T-cell (primary cell): ENCODE measurements at regions not wholly inside any gene's neighbourhood (a gene's known extent, or its start where the extent isn't known, plus 50 kb on each side); places are given as distances from the start of the nearest gene placed in this dataset.

Experiments
- ATAC-seq, 4 experiments: fragments of 200-7000 bp in 3 of 4; fragments of 150-1000 bp in 1 of 4; cut with Tn5 transposase; replicated peaks in 1 of 4; 1 replicate in 3 of 4; 2 replicates in 1 of 4; pipeline ENCODE4 v1.10.0; 2021; ENCODE audit warnings: moderate library complexity in 3 of 4, mild to moderate bottlenecking in 2 of 4, moderate number of reproducible peaks in 1 of 4
- CTCF ChIA-PET, 2 donors: fragments of 300-600 bp; sonication (Branson Sonifier 250); formaldehyde crosslinking; loops; one replicate each; lab custom pipeline; 2022; ENCODE audit warnings: antibody characterized with exemption in 2 of 2; lab: Charles Lee
- POLR2A ChIA-PET, 2 donors: fragments of 300-600 bp; sonication (Branson Sonifier 250); formaldehyde crosslinking; loops; one replicate each; lab custom pipeline; 2022; ENCODE audit warnings: antibody characterized with exemption in 2 of 2; lab: Charles Lee
- DNase-seq, 35 experiments: peaks; one replicate each; pipeline versions ENCODE4 v3.0.0 to v3.0.0-alpha.2; 2013 to 2023
- H3K27ac ChIP-seq: one replicate; pipeline ENCODE4 v1.5.1; 2013; ENCODE audit warnings: low read length
- H3K27me3 ChIP-seq, 2 experiments: replicated peaks in 1 of 2; 1 replicate in 1 of 2; 2 replicates in 1 of 2; pipeline versions ENCODE4 v1.6.1 to v1.7.0; 2013; ENCODE audit warnings: low read length in 1 of 2, mixed read lengths in 1 of 2; ENCODE audit not compliant: control insufficient read depth in 2 of 2, insufficient read depth in 2 of 2; ENCODE audit errors: extremely low read depth in 1 of 2
- H3K36me3 ChIP-seq, 2 donors: 1 replicate in 1 of 2; 2 replicates in 1 of 2; pipeline versions ENCODE4 v1.6.1 to v1.7.0; 2013; ENCODE audit warnings: low read length in 1 of 2; ENCODE audit not compliant: control insufficient read depth in 2 of 2, insufficient read depth in 1 of 2; ENCODE audit errors: extremely low read depth in 1 of 2
- H3K4me1 ChIP-seq, 2 experiments: 1 replicate in 1 of 2; 2 replicates in 1 of 2; pipeline versions ENCODE4 v1.6.1 to v1.7.0; 2013; ENCODE audit warnings: low read length in 2 of 2, mixed read lengths in 1 of 2; ENCODE audit not compliant: insufficient read depth in 2 of 2, control insufficient read depth in 1 of 2; ENCODE audit errors: extremely low read depth in 1 of 2
- H3K4me3 ChIP-seq, 2 donors: 1 replicate in 1 of 2; 2 replicates in 1 of 2; pipeline versions ENCODE4 v1.5.1 to v1.7.0; 2013; ENCODE audit warnings: mild to moderate bottlenecking in 2 of 2, low read length in 1 of 2, moderate library complexity in 1 of 2; ENCODE audit not compliant: control insufficient read depth in 1 of 2; ENCODE audit errors: extremely low read depth in 1 of 2
- H3K9me3 ChIP-seq: 2 replicates; pipeline ENCODE4 v1.7.0; 2013
- H3K27ac Mint-ChIP-seq, 2 donors: one replicate each; pipeline ENCODE4 v1.8.0; 2020 to 2021; ENCODE audit warnings: mild to moderate bottlenecking in 2 of 2, mixed read lengths in 2 of 2
- H3K27me3 Mint-ChIP-seq, 2 donors: one replicate each; pipeline ENCODE4 v1.8.0; 2021 to 2022; ENCODE audit warnings: mixed read lengths in 2 of 2
- H3K36me3 Mint-ChIP-seq: one replicate; pipeline ENCODE4 v1.8.0; 2021; ENCODE audit warnings: mixed read lengths
- H3K4me1 Mint-ChIP-seq, 3 donors: one replicate each; pipeline ENCODE4 v1.8.0; 2020 to 2022; ENCODE audit warnings: mixed read lengths in 3 of 3, mild to moderate bottlenecking in 1 of 3
- H3K4me3 Mint-ChIP-seq, 3 donors: one replicate each; pipeline ENCODE4 v1.8.0; 2020 to 2022; ENCODE audit warnings: mild to moderate bottlenecking in 3 of 3, mixed read lengths in 3 of 3, moderate library complexity in 3 of 3
- H3K9me3 Mint-ChIP-seq, 3 donors: one replicate each; pipeline ENCODE4 v1.8.0; 2020 to 2022; ENCODE audit warnings: mixed read lengths in 3 of 3
- WGBS: methylation state at CpG from one replicate; pipeline ENCODE4 v1.1.5; 2013; ENCODE audit warnings: missing lambda C conversion rate; ENCODE audit not compliant: insufficient coverage; 5-methylcytosine and 5-hydroxymethylcytosine counted together

DNA sequence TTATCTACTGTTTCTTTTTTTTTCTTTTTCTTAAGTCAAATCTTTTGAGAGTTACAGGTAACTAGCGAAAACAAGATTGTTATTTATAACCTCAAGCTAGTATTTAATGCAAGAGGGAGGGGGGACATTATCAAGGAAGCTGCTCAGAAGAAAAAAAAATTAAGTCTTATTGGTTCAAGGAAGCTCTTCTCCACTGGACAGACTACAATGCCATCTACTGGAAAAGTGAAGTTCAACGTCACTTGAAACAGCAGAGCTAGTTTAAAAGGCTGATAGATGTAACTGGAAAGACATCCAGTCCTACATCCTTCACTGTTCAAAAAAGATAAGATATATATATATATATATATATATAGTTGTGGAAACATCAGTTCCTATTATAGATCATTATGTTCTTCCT lies 418.0 kb upstream of the PSMD7 start:
- peak in 1 of 35 experiments; percentile 10 for DNase-seq
- Histone ChIP-seq H3K4me1 (no peaks in the 10 kb centered on the region), H3K9me3 (no peaks in the 10 kb centered on the region), H3K27ac (no peak overlapping the region), H3K27me3 (no peaks in the 10 kb centered on the region), H3K4me3 (no peak overlapping the region), H3K36me3 (no peaks in the 10 kb centered on the region)
- ATAC-seq = no peak
- no CpG with 5 or more reads among the region's 2 CpGs for WGBS
- POLR2A ChIA-PET = no interaction called here
- Mint-ChIP-seq H3K4me3 (no peak overlapping the region), H3K27me3 (peaks cover 0 to 2% of the 10 kb centered on the region in 2 donors), H3K36me3 (no peaks in the 10 kb centered on the region), H3K9me3 (no peaks in the 10 kb centered on the region), H3K27ac (no peak overlapping the region), H3K4me1 (no peaks in the 10 kb centered on the region)
- CTCF ChIA-PET = interaction anchor here in 1 of 2 donors (0.7 kb wide), 4 partner anchors 16 to 1215 kb away, joined by 3 to 8 read pairs (median 6); no protein-coding TSS in a partner anchor

DNA sequence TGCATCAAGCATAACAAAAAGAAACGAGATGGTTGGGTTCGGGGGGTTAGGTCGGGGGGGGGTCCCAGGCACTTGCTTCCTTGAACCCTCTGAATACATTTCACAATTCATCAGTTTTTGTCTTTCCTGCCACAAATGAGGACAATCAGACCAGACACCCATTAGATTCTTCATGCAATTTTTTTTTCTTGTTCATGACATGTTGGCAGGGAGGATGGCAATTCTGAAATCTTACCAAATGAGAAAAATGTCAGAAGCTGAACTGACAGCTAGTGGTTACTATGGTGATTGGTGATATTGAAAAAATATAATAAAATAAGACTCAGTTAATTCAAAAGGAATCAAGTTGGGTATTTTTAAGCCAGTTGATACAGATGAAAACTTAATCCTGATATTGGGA lies 419.5 kb upstream of the PSMD7 start:
- no CpG with 5 or more reads among the region's 3 CpGs for WGBS
- no peak overlapping the region for H3K27ac Mint-ChIP-seq
- H3K9me3 ChIP-seq = no peaks in the 10 kb centered on the region
- no peak overlapping the region for H3K4me3 ChIP-seq
- no peak for ATAC-seq
- no peak for DNase-seq
- H3K36me3 ChIP-seq = no peaks in the 10 kb centered on the region
- H3K9me3 Mint-ChIP-seq = no peaks in the 10 kb centered on the region
- H3K4me1 ChIP-seq = no peaks in the 10 kb centered on the region
- no peaks in the 10 kb centered on the region for H3K36me3 Mint-ChIP-seq
- ChIA-PET POLR2A (no interaction called here), CTCF (no interaction called here)
- H3K27me3 Mint-ChIP-seq = peaks cover 0 to 2% of the 10 kb centered on the region in 2 donors
- no peak overlapping the region for H3K4me3 Mint-ChIP-seq
- no peaks in the 10 kb centered on the region for H3K4me1 Mint-ChIP-seq
- no peak overlapping the region for H3K27ac ChIP-seq
- H3K27me3 ChIP-seq = no peaks in the 10 kb centered on the region

DNA sequence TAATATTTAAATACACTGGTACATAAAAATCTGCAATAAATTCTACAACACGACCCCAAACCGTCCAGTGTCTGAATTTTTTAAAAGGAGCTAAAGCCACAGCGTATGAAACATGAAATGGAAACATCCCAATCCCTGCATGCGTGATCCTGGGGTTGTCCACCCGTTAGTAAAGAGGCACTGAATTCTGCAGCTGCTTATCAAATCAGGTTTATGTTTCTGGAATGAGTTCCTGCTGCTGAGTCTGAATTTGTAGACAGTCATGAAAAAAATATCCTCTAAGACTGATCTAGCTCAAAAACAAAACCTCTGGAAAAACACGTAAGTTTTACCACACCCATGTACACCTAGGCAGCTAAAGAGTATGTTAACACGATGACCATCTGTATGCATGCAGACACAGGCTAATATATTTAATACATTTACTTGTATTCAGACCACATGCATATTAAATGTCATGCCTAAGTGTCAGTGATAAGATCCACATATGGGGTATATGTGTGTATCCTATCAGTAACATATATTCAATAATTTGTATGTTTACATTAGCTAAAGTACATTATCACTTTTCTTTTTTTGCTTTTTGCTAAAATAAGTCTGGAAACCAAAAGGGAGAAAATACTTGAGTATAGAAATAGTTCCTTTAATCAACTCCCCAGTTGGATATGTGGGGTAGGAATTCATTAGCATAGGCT lies 420.5 kb upstream of the PSMD7 start:
- no peak for ATAC-seq
- 80% methylated on average over 1 of the region's 7 CpGs for WGBS
- Histone ChIP-seq H3K9me3 (no peaks in the 10 kb centered on the region), H3K27me3 (no peaks in the 10 kb centered on the region), H3K36me3 (no peaks in the 10 kb centered on the region), H3K27ac (no peak overlapping the region), H3K4me1 (no peaks in the 10 kb centered on the region), H3K4me3 (no peak overlapping the region)
- Mint-ChIP-seq H3K9me3 (no peaks in the 10 kb centered on the region), H3K4me3 (no peak overlapping the region), H3K27ac (no peak overlapping the region), H3K27me3 (peaks cover 0 to 2% of the 10 kb centered on the region in 2 donors), H3K36me3 (no peaks in the 10 kb centered on the region), H3K4me1 (no peaks in the 10 kb centered on the region)
- ChIA-PET POLR2A (no interaction called here), CTCF (no interaction called here)
- no peak for DNase-seq

DNA sequence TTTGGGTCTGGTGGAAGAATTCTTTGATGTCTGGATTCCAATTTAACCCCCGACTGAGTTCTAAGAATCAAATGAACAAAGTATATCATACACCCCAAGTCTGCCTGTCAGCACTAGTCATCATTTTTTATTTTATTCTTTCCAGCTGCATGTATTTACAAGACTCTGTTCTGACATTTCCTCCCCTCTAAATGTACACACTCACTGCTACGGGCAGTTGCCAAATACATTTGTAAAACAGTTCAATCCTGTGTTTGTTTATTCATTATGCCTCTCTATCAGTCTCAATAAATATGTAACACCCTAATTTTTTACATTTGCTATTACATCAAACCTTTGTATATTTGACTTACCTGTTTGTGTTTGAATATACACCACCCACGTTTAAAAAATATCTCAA lies 422.3 kb upstream of the PSMD7 start:
- ATAC-seq (no peak), DNase-seq (no peak)
- Histone ChIP-seq H3K4me3 (no peak overlapping the region), H3K9me3 (no peaks in the 10 kb centered on the region), H3K36me3 (no peaks in the 10 kb centered on the region), H3K4me1 (no peaks in the 10 kb centered on the region), H3K27me3 (no peaks in the 10 kb centered on the region), H3K27ac (no peak overlapping the region)
- CTCF ChIA-PET = no interaction called here
- no peak overlapping the region for H3K27ac Mint-ChIP-seq
- POLR2A ChIA-PET = no interaction called here
- no peaks in the 10 kb centered on the region for H3K9me3 Mint-ChIP-seq
- 70% methylated on average over 2 of the region's 3 CpGs for WGBS
- H3K27me3 Mint-ChIP-seq = no peaks in the 10 kb centered on the region
- no peaks in the 10 kb centered on the region for H3K4me1 Mint-ChIP-seq
- H3K36me3 Mint-ChIP-seq = no peaks in the 10 kb centered on the region
- no peak overlapping the region for H3K4me3 Mint-ChIP-seq

DNA sequence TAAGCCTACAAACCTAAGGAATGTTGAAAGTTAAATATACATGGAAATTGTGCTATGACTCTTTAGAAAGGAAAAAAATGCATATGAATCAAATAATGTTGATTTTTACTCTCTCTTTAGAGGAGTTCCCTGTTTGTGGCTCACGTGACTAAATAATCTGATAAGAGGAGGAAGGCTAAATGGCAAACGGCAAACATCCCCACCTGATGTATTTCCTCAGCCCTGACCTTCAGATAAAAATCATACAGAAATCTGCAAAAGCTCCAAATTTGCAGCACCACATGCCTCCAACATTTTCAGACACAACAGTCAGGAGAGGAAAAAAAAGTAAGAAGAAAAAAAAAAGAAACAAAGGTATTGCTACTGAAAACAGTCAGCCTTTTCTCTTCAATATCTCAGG lies 423.0 kb upstream of the PSMD7 start:
- H3K4me3 Mint-ChIP-seq = no peak overlapping the region
- H3K27me3 Mint-ChIP-seq = no peaks in the 10 kb centered on the region
- no CpG with 5 or more reads among the region's 2 CpGs for WGBS
- no peaks in the 10 kb centered on the region for H3K9me3 Mint-ChIP-seq
- ATAC-seq (no peak), DNase-seq (no peak)
- ChIA-PET CTCF (no interaction called here), POLR2A (interaction anchor here in 1 of 2 donors (0.7 kb wide), 1 partner anchor 1825 kb away, joined by 3 read pairs; no protein-coding TSS in a partner anchor)
- H3K27ac Mint-ChIP-seq = no peak overlapping the region
- H3K27me3 ChIP-seq = no peaks in the 10 kb centered on the region
- H3K9me3 ChIP-seq = no peaks in the 10 kb centered on the region
- no peak overlapping the region for H3K27ac ChIP-seq
- no peaks in the 10 kb centered on the region for H3K4me1 Mint-ChIP-seq
- H3K4me3 ChIP-seq = no peak overlapping the region
- H3K36me3 Mint-ChIP-seq = no peaks in the 10 kb centered on the region
- H3K4me1 ChIP-seq = no peaks in the 10 kb centered on the region
- H3K36me3 ChIP-seq = no peaks in the 10 kb centered on the region

DNA sequence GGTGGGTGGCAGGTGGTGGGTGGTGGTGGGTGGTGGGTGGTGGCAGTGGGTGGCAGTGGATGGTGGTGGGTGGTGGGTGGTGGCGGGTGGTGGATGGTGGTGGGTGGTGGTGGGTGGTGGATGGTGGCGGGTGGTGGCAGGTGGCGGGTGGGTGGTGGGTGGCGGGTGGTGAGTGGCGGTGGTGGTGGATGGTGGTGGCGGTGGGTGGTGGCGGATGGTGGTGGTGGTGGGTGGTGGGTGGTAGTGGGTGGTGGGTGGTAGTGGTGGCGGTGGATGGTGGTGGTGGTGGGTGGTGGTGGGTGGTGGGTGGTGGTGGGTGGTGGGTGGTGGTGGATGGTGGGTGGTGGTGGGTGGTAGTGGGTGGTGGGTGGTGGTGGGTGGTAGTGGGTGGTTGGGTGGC lies 423.8 kb upstream of the PSMD7 start:
- Mint-ChIP-seq H3K4me1 (no peaks in the 10 kb centered on the region), H3K9me3 (no peaks in the 10 kb centered on the region), H3K27ac (no peak overlapping the region), H3K36me3 (no peaks in the 10 kb centered on the region), H3K27me3 (no peaks in the 10 kb centered on the region), H3K4me3 (no peak overlapping the region)
- CTCF ChIA-PET = no interaction called here
- Histone ChIP-seq H3K36me3 (no peaks in the 10 kb centered on the region), H3K4me3 (no peak overlapping the region), H3K27ac (no peak overlapping the region), H3K27me3 (no peaks in the 10 kb centered on the region), H3K9me3 (no peaks in the 10 kb centered on the region), H3K4me1 (no peaks in the 10 kb centered on the region)
- WGBS = no CpG with 5 or more reads among the region's 8 CpGs
- ATAC-seq (no peak), DNase-seq (no peak)
- POLR2A ChIA-PET = no interaction called here
